Psoas muscle (tissue), 7 donors: ENCODE measurements at regions not wholly inside any gene's neighbourhood (a gene's known extent, or its start where the extent isn't known, plus 50 kb on each side); places are given as distances from the start of the nearest gene placed in this dataset.

Experiments used
- ATAC-seq, 4 donors: fragments of 200-7000 bp; cut with Tn5 transposase; one replicate each; pipeline ENCODE4 v1.9.1; 2020; ENCODE audit warnings: moderate library complexity in 3 of 4, mild to moderate bottlenecking in 2 of 4
- DNase-seq, 2 donors: peaks; one replicate each; pipeline ENCODE4 v3.0.0-alpha.2; 2020
- H3K27ac ChIP-seq: fragments of 200-600 bp; one replicate; pipeline ENCODE4 v1.8.0; 2022
- H3K27me3 ChIP-seq, 3 donors: fragments of 200-600 bp in 1 of 3; one replicate each; pipeline versions ENCODE4 v1.6.1 to v1.8.0; 2013 to 2022; ENCODE audit warnings: low read length in 2 of 3, mild to moderate bottlenecking in 2 of 3, moderate library complexity in 1 of 3; ENCODE audit not compliant: insufficient read depth in 3 of 3
- H3K36me3 ChIP-seq, 2 donors: fragments of 200-600 bp in 1 of 2; one replicate each; pipeline versions ENCODE4 v1.6.1 to v1.8.0; 2013 to 2022; ENCODE audit warnings: low read depth in 1 of 2, mild to moderate bottlenecking in 1 of 2, moderate library complexity in 1 of 2; ENCODE audit not compliant: insufficient read depth in 1 of 2
- H3K4me1 ChIP-seq: fragments of 200-600 bp; one replicate; pipeline ENCODE4 v1.8.0; 2022
- H3K4me3 ChIP-seq: fragments of 200-600 bp; one replicate; pipeline ENCODE4 v1.8.0; 2022; ENCODE audit warnings: mild to moderate bottlenecking
- H3K9me3 ChIP-seq: fragments of 200-600 bp; one replicate; pipeline ENCODE4 v1.8.0; 2022
- CTCF ChIP-seq: fragments of 200-600 bp; IDR thresholded peaks from one replicate; pipeline ENCODE4 v1.8.0; 2022; ENCODE audit warnings: antibody characterized with exemption
- WGBS, 3 donors: extraction: QIAGEN DNeasy Blood & Tissue Kit; methylation state at CpG; one replicate each; pipeline versions ENCODE4 v1.1.6 to v1.1.7; 2013; 5-methylcytosine and 5-hydroxymethylcytosine counted together
- intact Hi-C, 2 donors: fragments of 100-400 bp; cut with DNase I; formaldehyde crosslinking; loops; one replicate each; pipeline versions ENCODE4 v1.11.0 to v1.14.2; 2022
- donor health status: healthy with polysubstance abuse.
- donor health status: DM: no; HTN: no; CAD: no; lungs with moderate emphysema.
- donor health status: Bipolar disorder and iron deficiency.
- donor health status: healthy.
- donor health status: DM: yes; HTN: yes; CAD: no.
- donor health status: DM: no; HTN: no; CAD: no.
- donor health status: DM: yes; HTN: yes; CAD: no.

DNA sequence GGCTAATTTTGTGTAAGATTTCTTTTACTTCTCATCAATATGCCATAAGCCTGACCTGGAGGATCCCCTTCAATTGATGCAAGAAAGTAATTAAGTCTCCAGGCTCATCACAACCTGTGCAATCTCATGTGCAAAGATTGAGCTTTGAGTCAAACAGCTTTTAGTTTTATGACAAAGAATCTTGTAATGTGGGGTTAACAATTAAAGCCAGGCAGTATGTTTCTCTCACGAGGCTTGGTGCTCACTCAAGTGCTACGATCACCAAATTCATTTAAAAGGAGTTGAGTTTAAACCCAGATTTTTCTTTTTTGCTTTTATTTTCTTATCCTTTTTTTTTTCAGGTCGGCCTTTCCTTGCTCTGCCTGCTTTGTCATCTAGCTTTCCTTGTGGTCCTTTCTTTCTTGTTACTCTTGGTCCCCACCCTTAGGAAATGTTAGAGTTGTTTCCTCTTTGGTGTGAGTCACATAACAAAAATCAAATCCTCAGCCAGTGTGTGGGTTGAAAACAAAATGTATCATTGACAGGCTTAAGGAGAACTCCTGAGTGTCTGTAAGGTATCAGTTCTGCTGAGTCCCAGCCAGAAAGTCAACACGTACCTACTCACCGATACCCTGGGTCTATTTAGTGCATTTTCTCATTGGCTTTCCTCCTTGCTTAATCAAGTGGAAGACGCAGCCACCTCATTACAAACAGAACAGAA, 1037.2 kb downstream of the ADGRL2 start:
- Histone ChIP-seq H3K27me3 (no peaks in the 10 kb centered on the region), H3K36me3 (no peaks in the 10 kb centered on the region), H3K27ac (no peak overlapping the region), H3K4me3 (no peak overlapping the region), H3K9me3 (no peaks in the 10 kb centered on the region), H3K4me1 (no peaks in the 10 kb centered on the region)
- no peak for DNase-seq
- ATAC-seq: no peak
- WGBS, 3 donors: 74 to 88% (median 82%) methylated on average over 6 of the region's 6 CpGs
- TF ChIP-seq CTCF: no peak
- intact Hi-C loops: no loop called here

DNA sequence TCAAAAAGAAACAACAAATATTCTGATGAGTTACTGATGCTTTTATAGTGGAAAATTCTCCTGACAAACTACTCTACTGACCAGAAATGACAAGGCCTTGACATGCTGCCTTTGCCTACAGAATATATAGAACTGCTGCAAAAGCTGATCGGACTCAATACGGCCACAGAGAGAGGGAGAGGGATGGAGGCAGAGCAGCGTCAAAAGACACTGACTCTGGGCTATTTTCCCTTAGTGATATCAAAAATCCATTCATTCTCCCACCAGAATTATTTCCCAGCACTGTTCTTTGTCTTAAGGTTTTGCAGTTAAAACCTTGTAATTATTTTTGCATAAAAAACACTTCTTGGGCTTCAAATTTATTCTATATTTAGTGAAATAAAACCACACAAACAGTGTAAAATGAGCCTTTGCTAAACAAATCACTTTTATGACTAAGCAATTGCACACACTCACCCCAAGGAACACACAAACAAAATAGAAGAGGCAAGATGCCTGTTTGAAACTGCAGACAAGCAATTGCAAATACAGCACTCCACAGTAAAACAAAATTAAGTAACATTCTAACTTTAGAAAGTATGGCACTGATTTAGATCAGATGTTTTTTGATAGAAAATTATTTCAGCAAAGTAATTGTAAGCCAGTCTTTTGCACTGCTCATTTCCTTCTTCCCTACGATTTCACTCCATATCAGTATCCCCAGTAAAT, 1036.4 kb downstream of the ADGRL2 start:
- no peaks in the 10 kb centered on the region for H3K9me3 ChIP-seq
- 64 to 71% (median 66%) methylated on average over 4 of the region's 4 CpGs for WGBS, 3 donors
- intact Hi-C loops: no loop called here
- DNase-seq (no peak), ATAC-seq (no peak)
- H3K27ac ChIP-seq: no peak overlapping the region
- no peaks in the 10 kb centered on the region for H3K4me1 ChIP-seq
- no peak for TF ChIP-seq CTCF
- H3K27me3 ChIP-seq: no peaks in the 10 kb centered on the region
- no peaks in the 10 kb centered on the region for H3K36me3 ChIP-seq
- no peak overlapping the region for H3K4me3 ChIP-seq

DNA sequence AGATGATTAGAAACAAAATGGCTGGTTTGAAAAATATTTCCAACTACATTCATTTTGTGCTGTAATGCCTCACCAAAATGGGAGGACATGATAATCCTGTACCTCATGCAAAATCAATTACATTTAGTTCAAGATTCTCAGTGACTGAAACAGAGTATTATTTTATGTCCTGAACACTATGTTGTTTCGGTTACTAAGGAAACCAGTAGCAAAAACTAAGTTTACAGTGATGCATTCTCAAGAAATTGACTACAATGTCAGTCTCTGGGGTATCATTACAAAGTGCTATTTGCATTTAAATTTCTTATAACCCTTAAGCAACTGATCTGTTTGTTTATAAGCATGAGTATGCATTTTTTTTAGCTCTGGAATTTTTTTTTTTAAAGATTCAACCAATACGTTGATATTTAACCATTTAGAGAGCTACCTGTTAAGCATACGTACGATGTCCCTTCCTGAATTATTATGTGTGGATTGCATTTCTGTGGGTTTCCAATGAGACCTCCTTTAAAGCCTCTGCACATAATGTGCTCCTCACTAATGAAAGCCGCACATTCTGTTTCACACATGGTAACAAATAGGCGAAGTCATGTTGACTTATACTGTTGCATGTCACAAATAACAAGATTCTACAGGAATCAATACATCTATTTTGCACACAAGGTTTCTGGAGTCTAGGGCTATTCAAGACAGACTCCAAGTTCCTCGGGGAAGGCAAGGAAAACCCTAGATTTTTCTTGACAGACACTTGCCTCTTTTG, 1035.7 kb downstream of the ADGRL2 start:
- Histone ChIP-seq H3K36me3 (no peaks in the 10 kb centered on the region), H3K27me3 (no peaks in the 10 kb centered on the region), H3K9me3 (no peaks in the 10 kb centered on the region), H3K27ac (no peak overlapping the region), H3K4me3 (no peak overlapping the region), H3K4me1 (no peaks in the 10 kb centered on the region)
- ATAC-seq (no peak), DNase-seq (no peak)
- TF ChIP-seq CTCF: no peak
- 77 to 84% (median 80%) methylated on average over 7 of the region's 7 CpGs for WGBS, 3 donors
- intact Hi-C loops: no loop called here

GRCh38 chr1:82830690-82831380, 1030.1 kb downstream of the ADGRL2 start:
- ATAC-seq: no peak
- Histone ChIP-seq H3K36me3 (no peaks in the 10 kb centered on the region), H3K27me3 (peaks cover 0 to 4% (median 0%) of the 10 kb centered on the region in 3 donors), H3K27ac (no peak overlapping the region), H3K4me3 (no peak overlapping the region), H3K4me1 (no peaks in the 10 kb centered on the region), H3K9me3 (no peaks in the 10 kb centered on the region)
- TF ChIP-seq CTCF: no peak
- no peak for DNase-seq
- intact Hi-C loops: no loop called here
- 87 to 93% (median 92%) methylated on average over 6 of the region's 6 CpGs for WGBS, 3 donors
